GM18519 (cell line): ENCODE measurements at regions not wholly inside any gene's neighbourhood (a gene's known extent, or its start where the extent isn't known, plus 50 kb on each side); places are given as distances from the start of the nearest gene placed in this dataset.

ENCODE experiments used
- ATAC-seq: cut with Tn5 transposase; IDR thresholded peaks from one replicate; pipeline ENCODE4 v1.9.1; 2021; ENCODE audit warnings: mild to moderate bottlenecking, moderate library complexity; ENCODE audit not compliant: unreplicated experiment, low FRiP score

DNA sequence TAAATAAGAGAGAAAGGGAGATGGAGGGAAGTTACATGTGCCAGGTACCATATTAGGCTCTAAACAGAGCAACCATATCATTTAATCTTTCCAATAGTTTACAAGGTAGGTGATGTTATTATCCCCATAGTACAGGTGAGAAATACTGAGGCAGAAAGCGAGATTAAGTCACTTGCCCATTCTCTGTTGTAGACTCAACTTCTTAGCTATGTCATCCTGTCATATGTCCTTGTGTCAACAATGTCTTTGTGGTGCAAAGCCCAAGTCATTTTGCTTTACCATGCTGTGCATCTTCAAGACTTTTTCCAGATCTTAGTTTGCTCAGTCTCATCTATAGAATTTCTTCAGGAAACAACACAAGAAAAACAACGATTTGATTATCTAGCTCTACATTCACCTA lies 205.0 kb upstream of the E2F8 start:
- no peak for ATAC-seq

DNA sequence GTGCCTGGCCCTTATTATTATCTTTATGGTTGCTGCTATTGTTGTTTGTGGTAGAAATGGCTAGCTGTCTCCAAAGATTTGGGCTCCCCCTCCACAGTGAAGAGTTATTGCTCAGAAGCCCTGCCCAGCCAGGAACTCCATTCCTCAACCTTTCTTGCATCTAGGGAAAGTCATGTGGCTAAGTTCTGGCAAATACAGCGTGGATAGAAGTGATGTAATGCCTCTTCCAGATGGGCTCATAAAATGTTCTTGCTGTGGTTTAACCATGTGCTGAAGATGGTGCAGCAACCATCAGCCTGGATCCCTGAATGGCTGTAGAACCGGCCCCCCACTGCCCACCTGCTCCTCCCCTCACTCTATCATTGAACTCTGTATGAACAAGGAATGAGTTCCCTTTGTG lies 203.5 kb upstream of the E2F8 start:
- no peak for ATAC-seq

DNA sequence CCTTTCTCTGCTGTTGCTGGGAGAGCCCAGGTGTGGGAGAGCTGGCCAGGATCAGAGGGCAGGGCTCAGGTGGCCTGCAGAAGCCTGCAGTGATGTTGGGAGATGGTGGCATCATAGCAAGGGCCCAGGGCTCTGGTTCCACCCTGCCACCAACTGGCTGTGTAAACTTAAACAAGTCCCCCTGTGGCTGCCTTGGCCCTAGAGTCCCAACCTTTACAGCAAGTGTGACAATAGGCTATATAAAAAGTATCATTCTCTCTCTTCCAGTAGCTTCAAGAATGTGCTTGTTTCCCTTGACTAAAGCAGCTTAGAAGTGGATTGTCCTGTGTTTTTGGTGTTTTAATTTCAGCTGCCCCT lies 201.8 kb upstream of the E2F8 start:
- no peak for ATAC-seq

DNA sequence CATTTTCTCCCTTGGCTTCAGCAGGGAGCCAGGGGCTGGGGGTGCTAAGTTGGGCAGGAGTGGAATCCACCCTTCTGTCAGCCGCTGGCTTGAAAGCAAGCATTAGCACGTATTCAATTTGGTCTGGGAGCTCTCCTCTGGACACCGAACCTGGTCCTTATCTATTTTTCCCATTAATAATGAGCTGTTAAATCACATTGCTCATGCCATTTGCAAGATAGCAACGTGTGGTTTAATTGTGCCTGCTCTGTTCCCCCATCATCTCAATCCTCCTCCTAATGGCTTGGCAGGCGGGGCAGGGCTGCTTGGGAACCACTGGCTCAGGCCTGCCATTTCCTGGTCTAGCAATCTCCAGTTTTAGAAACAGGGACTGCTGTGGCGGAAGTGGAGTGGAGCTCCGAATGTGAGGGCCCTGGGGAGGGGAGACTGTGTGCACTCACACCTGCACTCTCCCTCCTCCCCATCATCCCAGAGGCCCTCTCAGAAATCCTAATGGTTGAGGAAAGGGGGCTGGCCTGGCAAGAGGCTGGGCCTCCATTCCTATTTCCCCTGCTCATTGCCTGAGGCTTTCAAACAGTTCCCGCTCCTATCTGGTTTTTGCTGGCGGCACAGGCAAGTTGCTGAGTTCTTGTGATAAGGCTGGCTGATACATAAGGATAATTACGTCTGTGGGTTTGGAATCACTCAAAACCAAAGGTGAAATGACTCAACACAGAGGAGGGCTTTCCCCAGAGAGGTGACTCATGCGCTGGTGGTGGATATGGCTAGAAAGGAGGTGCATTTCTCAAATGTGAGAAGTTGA lies 201.2 kb upstream of the E2F8 start:
- peak; percentile 93 for ATAC-seq

DNA sequence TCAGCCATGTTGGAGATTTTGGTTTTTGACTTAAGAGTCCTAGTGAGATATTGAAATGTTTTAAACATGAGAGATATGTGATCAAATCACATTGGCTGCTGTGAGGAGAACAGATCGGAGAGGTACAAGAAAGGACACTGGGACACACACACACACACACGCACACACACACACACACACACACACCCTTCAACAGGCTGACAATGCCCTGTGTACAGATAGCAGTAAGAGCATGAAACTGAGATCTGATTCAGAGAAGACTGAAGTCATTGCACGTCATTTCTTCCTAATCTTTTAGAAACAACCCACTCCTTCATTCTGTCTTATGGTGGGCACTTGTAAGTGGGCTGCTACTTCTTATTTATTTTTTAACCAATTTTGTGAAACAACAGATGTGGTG lies 200.5 kb upstream of the E2F8 start:
- ATAC-seq: no peak

DNA sequence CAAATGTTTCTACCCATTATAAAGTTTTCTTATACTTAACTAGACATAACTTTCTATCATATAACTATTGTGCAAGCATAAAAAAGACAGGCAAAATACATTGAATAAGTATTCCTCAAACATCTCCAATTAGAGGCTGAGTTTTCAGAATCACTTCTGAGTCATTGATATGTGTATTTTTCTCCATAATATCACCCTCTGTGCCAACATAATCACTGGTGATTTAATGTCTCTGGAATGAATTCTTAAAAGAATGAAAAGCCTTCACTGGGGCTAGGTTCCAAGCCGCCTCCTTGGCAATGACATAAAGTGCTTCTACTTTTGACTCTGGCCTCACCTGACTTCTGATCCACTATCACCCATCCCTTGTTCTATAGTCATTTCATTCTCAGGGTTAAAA lies 197.0 kb upstream of the E2F8 start:
- no peak for ATAC-seq

DNA sequence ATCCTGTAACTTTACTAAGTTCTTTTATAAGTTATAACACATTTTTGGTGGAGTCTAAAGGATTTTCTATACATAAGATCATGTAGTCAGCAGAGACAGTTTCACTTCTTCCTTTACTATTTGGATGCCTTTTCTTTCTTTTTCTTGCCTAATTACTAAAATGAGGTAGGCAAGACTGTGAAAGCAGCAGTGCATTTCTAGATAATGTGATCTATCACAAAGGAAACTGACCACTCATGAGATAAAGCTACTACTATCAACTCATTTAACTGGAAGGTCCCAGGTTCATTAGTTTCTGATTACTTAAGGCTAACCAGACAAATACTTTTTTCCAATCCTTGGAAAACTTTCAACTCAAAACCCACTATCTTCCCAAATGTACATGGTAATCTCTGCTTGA lies 196.2 kb upstream of the E2F8 start:
- ATAC-seq: peak; percentile 52

DNA sequence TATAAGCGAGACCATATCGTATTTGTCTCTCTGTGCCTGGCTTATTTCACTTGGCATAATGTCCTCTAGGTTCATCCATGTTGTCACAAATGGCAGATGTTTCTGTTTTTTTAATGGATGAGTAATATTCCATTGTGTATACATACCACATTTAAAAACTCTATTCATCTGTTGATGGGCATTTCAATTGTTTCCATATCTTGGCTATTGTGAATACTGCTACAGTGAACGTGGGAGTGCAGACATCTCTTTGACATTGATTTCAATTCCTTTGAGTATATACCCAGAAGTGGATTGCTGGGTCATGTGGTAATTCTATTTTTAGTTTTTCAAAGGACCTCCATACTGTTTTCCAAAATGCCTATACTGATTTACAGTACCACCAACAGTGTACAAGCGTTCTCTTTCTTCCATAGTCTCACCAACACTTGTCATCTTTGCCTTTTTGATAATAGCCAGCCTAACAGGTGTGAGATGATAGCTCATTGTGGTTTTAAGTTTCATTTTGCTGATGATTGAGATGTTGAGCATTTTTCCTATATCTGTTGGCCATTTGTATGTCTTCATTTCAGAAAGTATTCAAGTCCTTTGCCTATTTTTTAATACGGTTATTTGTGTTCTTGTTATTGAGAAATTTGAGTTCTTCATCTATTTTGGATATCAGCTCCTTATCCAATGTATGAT lies 194.7 kb upstream of the E2F8 start:
- ATAC-seq: no peak

DNA sequence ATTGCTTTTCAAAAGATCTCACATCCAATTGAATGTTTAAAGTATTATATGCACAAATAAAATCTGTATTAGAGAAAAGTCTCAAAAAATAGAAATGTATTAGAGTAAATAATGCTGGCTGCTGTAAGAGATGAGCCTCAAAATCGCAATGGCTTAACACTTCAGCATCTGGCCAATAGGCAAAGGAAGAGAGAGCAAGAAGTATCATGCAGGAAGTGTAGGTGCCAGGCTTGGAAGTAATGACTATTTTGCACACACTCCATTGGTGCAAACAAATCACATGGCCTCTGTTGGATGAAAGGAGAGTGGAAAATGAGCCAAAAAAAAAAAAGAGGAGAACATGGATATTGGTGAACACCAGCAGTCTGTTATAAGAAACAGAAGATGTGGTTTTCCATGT lies 193.0 kb upstream of the E2F8 start:
- ATAC-seq: no peak

DNA sequence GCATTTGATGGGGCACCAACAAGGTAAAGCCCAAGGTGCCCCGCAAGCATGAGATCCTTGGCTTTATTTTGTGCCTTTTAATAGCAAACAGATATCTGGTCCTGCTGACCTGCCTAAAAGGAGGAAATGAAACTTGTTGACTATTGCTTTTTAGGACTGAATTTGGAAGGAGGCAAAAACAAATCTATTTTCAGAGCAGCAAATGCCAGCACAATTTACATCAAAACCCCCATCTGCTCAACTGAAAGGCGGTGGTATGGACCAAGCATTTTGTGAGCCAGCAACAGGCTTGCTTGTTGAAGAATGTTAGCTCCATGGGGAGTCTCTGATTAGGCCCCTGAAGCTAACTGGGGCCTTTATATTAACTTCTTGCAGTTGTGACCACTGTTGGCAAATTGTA lies 192.6 kb upstream of the E2F8 start:
- peak; percentile 44 for ATAC-seq

DNA sequence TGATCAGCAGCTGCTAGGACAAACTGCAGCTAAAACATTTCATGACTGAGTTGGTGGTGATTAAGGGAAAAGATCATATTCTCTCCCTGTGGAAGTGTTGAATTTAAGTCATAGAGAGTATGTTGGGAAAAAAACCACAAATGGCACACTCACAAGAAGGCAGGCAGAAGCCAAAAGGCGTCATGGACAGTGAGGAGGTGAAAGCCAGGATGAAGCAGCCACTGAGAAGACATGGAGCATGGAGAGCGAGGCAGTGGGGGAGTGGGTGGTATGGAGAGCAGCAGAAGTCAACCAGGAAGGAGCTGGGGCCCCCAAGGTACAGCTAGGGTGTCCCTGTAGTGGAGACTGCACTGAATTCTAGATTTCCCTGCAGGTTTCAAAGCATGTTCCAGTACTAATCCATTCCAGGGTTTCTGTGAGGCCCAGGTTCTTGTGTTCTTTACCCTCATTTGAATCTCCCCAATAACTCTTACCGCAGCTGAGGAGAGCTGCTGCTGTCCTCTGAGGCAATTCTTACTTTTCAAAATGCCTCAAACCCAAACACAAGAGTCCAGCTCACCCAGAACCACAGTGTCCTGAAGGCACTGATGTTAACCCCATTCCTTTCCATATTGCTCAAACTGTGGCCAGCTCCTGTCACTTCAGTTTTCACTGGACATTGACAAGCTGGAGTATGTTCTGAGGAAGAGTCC lies 191.8 kb upstream of the E2F8 start:
- ATAC-seq: peak; percentile 39

DNA sequence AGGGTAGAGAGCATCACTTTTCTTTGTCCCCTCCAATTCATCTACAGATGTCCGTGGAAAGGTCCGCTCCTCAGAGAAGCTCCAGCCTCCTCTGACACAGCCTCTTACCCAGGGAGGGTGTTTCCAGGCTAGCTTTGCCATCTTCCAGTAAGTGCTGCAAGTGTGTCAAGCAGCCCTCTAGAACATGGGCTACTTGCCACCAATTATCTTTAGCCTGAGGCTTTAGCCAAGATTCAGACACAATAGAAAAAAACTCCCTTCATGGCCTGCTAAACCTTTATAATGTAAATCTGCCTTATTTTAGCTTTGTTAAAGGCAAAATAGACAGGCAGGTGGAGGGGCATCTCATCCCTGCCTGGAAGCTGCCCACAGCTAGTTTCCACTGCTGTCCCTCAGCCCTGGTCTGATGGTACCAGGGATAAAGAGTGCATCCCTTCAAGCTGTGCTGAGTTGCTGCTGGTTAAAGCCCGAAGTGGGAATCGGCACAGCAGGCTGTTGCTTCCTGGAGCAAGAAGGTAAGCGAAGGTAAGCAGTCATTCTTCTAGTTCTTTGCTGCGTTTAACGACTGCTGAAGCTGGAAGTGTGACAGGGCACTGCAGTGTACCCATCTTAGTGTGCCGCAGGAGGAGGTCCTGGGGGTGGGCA lies 190.1 kb upstream of the E2F8 start:
- ATAC-seq: no peak

DNA sequence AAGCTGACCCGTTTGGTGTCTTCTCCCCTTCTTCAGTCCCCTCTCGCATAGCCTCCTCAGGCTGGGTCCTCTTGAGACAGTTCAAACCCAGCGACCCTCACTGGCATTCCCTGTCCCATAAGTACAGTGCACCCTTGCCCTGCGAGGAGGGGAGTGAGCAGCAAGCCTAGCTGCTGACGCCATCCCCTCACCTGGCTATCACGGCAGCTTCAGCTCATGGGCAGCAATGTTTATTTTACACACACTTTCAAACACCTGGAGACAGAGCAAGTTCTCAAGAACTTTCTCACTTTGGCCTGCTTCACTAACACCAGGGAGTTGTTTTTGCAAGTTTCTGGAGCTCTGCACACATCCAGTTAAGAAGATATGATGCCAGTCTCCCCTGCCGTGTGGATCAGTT lies 189.6 kb upstream of the E2F8 start:
- ATAC-seq: no peak

DNA sequence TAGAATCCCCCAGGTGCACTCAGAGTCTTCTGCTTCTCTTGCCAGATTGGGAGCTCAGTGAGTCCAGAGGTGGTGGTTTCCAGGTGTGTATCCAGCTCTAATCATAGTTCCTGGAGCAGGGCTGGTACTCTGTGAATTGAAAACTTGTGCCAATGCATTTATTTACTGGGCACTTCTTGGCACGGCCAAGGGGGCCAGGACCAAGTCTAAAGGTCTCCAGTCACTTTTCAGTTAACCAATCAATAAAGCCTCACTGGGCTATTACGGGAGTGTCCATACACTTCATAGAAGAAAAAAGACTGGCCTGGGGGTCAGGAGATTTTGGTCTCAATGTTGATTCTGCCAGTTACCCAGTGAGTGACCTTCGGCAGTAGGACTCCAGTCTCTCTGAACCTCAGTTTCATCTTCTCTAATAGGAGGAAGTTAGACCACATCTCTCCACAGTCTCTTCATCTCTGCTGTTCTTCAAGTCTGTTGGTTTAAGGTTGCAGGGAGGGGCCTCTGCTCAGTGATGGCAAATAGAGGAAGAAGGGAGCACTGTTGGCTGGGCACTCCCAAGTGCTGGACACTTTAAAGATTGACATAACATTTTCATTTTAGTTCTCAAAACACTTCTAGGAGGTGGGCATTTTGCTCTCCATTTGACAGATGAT lies 188.5 kb upstream of the E2F8 start:
- no peak for ATAC-seq

DNA sequence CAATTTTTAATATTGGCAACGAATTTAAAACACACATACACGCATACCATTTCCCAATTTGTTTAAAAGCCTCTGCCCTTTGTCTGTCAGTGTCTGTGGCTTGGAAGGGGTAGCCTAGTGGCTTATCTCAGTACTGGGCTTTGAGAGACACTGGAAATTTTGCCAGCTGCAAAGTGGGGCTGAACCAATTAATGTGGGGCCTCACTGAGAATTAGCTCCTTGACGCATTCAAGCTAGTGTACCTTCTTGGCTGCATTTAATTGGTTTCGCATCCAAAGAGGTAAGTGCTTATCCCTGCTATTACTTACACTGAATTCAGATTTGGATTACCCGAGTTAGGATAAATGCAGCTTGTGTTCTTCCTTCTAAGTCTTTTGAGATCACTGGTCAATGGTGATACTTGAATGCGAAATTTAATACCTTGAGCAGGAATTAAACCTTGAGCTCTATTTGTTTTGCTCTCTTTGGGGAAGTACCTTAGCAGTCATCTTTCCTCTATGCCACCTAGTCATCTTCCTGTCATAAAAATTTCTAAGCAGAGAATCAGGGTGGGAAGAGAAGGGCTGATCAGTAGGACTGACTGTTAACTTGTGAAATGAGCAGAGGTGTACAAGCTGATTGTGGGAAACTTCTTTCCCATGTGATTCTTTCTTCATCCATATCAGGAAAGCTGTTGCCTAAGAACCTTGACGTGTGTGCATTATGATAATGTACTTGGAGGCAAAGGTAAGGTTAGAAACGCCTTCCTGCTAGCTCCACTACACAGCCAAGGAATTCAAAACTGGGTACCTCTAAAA lies 187.7 kb upstream of the E2F8 start:
- no peak for ATAC-seq

DNA sequence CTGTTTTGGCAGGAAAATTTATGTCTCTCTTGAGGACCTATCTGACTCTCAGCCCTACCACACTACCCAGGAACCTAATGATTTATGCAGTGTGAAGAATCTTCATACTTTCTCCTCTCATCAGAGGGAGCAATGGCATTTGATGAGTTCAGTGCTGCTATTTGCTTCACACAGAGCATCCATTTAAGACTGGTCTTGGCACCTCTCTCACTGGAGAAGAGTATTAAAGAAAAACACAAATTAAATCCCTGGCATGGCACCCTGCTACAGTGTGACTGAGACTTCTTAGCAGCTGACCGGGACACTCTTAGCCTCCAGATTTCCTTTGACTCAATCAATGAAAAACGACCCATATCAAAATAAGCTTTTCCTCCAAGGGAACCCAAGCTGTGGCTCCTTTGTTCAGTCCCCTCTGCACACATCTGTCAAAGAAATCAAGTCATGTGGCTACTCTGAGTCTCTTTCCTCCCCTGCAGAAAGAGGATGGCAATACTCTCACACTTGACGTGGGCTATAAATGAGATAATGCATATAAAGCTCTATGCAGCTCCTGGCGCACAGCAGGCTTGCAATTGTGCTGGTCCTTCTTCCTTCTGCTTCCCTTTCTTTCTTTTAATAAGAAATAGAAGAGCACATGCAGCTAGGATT lies 186.1 kb upstream of the E2F8 start:
- ATAC-seq: no peak

DNA sequence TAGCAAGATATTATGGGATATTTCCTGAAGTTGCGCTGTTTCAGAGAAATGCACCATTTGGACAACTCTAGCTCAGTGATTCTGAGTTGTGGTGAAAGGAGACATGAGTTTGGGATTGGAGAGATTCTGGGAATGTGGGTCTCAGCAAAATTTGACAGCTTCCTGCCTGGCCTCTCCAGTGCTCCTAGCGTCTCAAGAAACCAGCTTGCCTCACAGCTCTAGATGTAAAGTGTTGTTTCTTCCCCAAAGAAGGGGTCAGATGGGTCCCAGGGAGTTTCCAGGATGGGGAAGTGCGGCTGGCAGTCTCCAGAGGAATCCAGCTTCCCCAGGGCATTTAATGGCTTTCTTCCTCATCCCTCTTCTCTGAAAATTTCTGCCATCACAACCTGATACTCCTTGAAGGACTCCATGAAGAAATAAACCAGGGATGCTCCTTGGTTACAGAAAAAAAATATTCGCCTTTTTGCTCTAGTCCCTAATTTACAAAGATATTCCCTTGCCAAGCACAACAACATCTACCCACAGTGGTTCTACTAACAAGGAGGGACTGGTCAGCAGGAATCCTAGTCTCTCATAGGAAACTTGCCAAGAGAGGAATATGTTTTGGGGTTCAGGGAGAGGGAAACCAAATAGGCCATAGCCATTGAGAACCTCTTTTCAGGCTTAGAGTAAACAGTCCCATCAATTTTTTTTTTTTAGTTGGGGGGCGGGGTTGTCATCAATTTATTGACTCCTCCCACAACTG lies 185.4 kb upstream of the E2F8 start:
- no peak for ATAC-seq

DNA sequence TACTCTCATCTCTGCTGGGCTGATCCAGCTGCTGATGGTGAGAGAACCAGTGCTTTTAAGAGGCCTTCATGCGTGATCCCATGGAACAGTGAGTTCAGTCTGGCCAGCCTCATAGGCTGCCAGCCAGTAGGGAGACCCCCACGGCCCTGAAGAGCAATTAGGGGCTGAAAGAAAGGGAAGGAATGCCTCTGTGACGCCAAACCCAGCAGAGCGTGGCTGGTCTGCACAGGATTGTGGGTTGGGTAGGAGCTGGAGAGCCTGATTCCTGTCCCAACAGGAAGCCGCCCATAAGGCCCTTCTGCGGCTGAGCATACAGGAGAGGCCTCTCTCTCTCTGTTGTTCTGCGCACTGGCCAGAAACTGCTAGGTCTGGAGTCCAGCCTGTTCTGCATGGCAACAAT lies 181.5 kb upstream of the E2F8 start:
- ATAC-seq: no peak
